KMS-11 (cell line): ENCODE measurements at regions not wholly inside any gene's neighbourhood (a gene's known extent, or its start where the extent isn't known, plus 50 kb on each side); places are given as distances from the start of the nearest gene placed in this dataset.

Experiments used
- H2AFZ ChIP-seq: fragments of 200-600 bp; sonication (generic); 2 replicates; pipeline ENCODE4 v1.6.1; 2016; ENCODE audit warnings: antibody characterized with exemption, mixed run types, low read depth
- H3K27ac ChIP-seq: fragments of 200-600 bp; sonication (generic); 2 replicates; pipeline ENCODE4 v1.6.1; 2016; ENCODE audit warnings: mild to moderate bottlenecking, mixed run types
- H3K27me3 ChIP-seq: fragments of 200-600 bp; sonication (generic); 2 replicates; pipeline ENCODE4 v1.6.1; 2017; ENCODE audit warnings: mild to moderate bottlenecking, low read depth, mixed run types, moderate library complexity; ENCODE audit not compliant: insufficient read depth
- H3K36me3 ChIP-seq: fragments of 200-600 bp; sonication (generic); 2 replicates; pipeline ENCODE4 v1.6.1; 2017; ENCODE audit warnings: mild to moderate bottlenecking, mixed run types; ENCODE audit not compliant: insufficient read depth
- H3K4me1 ChIP-seq: fragments of 200-600 bp; sonication (generic); 2 replicates; pipeline ENCODE4 v1.6.1; 2016; ENCODE audit warnings: mild to moderate bottlenecking, low read depth, mixed run types; ENCODE audit not compliant: poor library complexity, severe bottlenecking
- H3K4me2 ChIP-seq: fragments of 200-600 bp; sonication (generic); 2 replicates; pipeline ENCODE4 v1.7.0; 2016; ENCODE audit warnings: mild to moderate bottlenecking, mixed run types
- H3K4me3 ChIP-seq: fragments of 200-600 bp; sonication (generic); IDR thresholded peaks from 2 replicates; pipeline ENCODE4 v1.6.1; 2017; ENCODE audit warnings: low read depth, low read length, mixed read lengths; ENCODE audit not compliant: insufficient read depth
- H3K79me2 ChIP-seq: fragments of 200-600 bp; sonication (generic); 2 replicates; pipeline ENCODE4 v1.6.1; 2016; ENCODE audit warnings: low read depth, mixed run types; ENCODE audit not compliant: insufficient read depth
- H3K9ac ChIP-seq: fragments of 200-600 bp; sonication (generic); 2 replicates; pipeline ENCODE4 v1.6.1; 2016; ENCODE audit warnings: mild to moderate bottlenecking, mixed run types
- H4K20me1 ChIP-seq: fragments of 200-600 bp; sonication (generic); 2 replicates; pipeline ENCODE4 v1.6.1; 2016; ENCODE audit warnings: mild to moderate bottlenecking, mixed run types; ENCODE audit not compliant: insufficient read depth
- TF ChIP-seq, protein P1 (sequence below): fragments of 200-600 bp; sonication (generic); conservative IDR thresholded peaks from 2 replicates; pipeline ENCODE4 v1.6.1; 2017; ENCODE audit warnings: low read depth, mild to moderate bottlenecking, antibody characterized with exemption, low read length, moderate library complexity, mixed read lengths

DNA sequence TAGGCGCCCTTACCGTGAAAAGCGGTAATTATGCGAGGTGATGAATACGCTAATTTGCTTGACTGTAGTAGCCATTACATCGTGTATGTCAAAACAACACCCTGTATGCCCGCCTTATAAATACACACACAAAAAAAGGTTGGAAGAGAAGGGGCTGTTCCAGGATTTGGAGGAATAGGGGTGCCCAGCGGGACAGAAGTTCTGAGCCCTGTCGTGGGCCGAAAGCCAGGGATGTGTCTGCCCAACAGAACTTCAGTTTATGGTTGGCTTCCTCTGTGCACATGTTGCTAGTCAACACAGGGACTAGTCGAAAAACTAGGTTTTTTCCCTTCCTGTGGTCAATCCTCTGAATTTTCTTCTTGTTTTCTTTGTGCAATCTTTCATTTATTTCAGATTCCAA, 182.5 kb downstream of the ACKR3 start:
- Histone ChIP-seq H3K36me3 (no peaks in the 10 kb centered on the region), H3K4me1 (no peaks in the 10 kb centered on the region), H3K79me2 (no peaks in the 10 kb centered on the region), H3K27ac (no peak overlapping the region), H4K20me1 (no peaks in the 10 kb centered on the region), H2AFZ (no peak overlapping the region), H3K9ac (no peak overlapping the region), H3K4me3 (no peak overlapping the region), H3K27me3 (no peaks in the 10 kb centered on the region), H3K4me2 (no peak overlapping the region)
- TF ChIP-seq, protein P1, sequence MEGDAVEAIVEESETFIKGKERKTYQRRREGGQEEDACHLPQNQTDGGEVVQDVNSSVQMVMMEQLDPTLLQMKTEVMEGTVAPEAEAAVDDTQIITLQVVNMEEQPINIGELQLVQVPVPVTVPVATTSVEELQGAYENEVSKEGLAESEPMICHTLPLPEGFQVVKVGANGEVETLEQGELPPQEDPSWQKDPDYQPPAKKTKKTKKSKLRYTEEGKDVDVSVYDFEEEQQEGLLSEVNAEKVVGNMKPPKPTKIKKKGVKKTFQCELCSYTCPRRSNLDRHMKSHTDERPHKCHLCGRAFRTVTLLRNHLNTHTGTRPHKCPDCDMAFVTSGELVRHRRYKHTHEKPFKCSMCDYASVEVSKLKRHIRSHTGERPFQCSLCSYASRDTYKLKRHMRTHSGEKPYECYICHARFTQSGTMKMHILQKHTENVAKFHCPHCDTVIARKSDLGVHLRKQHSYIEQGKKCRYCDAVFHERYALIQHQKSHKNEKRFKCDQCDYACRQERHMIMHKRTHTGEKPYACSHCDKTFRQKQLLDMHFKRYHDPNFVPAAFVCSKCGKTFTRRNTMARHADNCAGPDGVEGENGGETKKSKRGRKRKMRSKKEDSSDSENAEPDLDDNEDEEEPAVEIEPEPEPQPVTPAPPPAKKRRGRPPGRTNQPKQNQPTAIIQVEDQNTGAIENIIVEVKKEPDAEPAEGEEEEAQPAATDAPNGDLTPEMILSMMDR = no peak

DNA sequence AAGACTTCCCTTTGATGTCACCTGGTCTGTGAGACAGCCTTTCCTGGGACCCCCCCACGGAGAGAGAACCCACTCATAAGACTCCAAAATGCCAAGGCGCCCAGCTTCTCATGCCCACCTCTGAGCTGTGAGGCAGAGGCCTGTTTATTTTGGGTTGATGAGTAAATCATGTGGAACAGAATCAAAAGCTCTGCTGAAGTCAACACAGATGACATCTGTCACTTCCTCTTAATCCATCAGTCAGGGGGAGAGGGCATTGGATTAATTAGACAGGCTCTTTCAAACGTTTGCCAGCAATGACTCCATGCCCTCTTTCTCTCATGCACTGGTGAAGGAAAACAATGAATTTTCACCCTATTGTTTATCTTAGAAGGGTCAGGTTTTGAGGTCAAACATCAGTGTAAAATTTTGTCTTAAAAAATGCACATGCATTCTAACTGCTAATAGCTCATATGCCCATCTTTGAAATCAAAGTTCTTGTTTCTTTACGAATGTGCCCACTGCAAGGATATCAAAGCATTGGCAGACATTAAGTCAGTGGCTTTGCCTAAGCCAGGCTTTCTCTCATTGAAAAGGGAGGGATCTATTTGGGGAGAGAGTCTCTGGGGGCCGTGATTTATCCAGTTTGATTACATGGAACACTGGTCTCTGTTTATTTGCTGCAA, 184.1 kb downstream of the ACKR3 start:
- TF ChIP-seq, protein P1 = no peak
- no peak overlapping the region for H3K4me2 ChIP-seq

DNA sequence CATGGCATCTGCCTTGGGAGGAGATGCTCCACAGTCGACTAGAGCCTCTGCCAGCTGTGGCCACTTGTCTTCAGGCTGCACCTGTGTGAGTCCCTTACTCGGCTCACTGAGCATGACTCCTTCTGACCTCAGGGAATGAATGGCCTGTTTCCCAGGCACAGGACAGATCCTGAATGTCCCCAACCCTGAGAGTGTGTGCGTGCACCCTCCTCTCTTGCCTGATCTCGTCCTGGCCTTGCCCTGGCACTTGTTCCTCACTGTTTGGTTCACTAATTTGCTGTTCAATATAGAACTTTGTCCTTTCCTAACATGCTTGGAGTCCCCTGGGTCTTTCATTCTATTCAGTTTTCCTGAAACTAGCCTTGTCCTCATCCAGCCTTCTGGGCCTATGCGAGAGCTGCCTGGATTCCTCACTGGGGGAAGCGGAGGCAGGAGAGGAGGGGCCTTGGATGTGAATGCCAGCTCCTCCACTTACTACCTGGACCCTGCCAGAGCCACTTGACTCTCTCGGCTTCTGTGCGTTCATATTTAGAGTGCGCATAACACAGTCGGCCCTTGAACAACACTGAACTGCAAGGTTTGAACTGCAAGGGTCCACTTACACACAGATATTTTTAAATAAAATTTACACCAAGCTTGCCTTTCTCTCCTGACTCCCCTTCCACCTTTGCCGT, 184.8 kb downstream of the ACKR3 start:
- Histone ChIP-seq H3K79me2 (no peaks in the 10 kb centered on the region), H3K4me3 (no peak overlapping the region), H3K36me3 (no peaks in the 10 kb centered on the region), H3K4me1 (no peaks in the 10 kb centered on the region), H3K27ac (no peak overlapping the region), H2AFZ (no peak overlapping the region), H4K20me1 (no peaks in the 10 kb centered on the region), H3K4me2 (no peak overlapping the region), H3K27me3 (no peaks in the 10 kb centered on the region), H3K9ac (no peak overlapping the region)
- TF ChIP-seq, protein P1 = no peak

More for the DNA sequence above, 184.1 kb downstream of the ACKR3 start:
- H3K4me1 ChIP-seq = no peaks in the 10 kb centered on the region
- no peaks in the 10 kb centered on the region for H3K27me3 ChIP-seq
- H3K9ac ChIP-seq = no peak overlapping the region
- no peak overlapping the region for H2AFZ ChIP-seq
- H3K27ac ChIP-seq = no peak overlapping the region
- H3K36me3 ChIP-seq = no peaks in the 10 kb centered on the region
- H3K4me3 ChIP-seq = no peak overlapping the region
- no peaks in the 10 kb centered on the region for H3K79me2 ChIP-seq
- no peaks in the 10 kb centered on the region for H4K20me1 ChIP-seq

DNA sequence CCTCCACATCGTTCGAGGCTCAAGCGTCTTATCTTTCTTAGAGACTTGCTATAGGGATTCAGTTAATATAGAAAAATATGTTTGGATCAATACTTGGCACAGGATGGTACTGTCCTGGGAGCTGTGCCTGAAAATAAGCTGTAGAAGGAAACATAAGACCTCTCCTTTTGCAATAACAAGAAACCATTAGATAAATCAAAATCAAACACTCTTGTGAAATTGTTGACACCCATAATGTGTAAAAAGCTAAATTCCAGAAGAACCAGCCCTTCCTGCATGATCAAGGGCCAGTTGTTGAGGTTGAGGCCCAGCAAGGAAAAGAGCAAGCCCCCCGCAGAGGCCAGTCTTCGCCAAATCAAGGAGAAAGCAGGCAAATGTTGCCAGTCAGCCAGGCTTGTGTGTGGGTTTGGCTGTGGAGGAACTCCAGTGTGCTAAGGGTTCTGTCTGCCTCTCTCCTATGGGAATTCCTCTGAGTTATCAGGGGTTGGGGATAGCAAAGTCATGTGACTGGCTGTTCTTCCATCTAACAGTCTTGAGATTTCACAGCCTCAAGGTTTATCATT, 185.7 kb downstream of the ACKR3 start:
- Histone ChIP-seq H4K20me1 (no peaks in the 10 kb centered on the region), H3K4me2 (no peak overlapping the region), H3K9ac (no peak overlapping the region), H3K27ac (no peak overlapping the region), H3K27me3 (no peaks in the 10 kb centered on the region), H3K36me3 (no peaks in the 10 kb centered on the region), H3K79me2 (no peaks in the 10 kb centered on the region), H3K4me3 (no peak overlapping the region), H2AFZ (no peak overlapping the region), H3K4me1 (no peaks in the 10 kb centered on the region)
- TF ChIP-seq, protein P1 = no peak
